ENCODE measurements at regions not wholly inside any gene's neighbourhood (a gene's known extent, or its start where the extent isn't known, plus 50 kb on each side); places are given as distances from the start of the nearest gene placed in this dataset.

DNA sequence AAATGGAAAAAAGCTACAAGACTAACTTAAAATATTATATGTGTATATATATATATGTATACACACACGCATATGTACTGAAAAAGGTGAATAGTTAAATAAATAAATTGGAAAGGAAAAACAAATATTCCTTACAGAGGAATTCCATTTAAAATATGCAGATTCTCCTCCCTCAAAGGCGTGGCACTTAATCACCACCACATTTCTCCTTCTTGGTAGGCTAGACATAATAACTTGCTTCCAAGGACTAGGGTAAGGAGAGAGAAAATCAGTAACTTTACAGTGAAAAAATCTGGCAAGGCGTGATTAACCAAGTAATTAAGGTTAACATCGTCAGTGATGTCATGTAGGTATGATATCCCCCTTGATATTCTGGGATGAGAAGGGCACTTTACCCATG is 84.0 kb upstream of the USP25 start:
- intact Hi-C loops (cut with micrococcal nuclease) (no loop called here), in situ Hi-C loops (cut with MboI) (no loop called here)
- TF ChIP-seq HIVEP1 (CRISPR knock-in tag; IDR thresholded peaks at IDR 0.05) (no peak), ATF7 (IDR thresholded peaks at IDR 0.05) (no peak), HCFC1 (IDR thresholded peaks at IDR 0.05; ENCODE audit: low read depth, low read length) (no peak)
- TF ChIP-seq, protein P1, sequence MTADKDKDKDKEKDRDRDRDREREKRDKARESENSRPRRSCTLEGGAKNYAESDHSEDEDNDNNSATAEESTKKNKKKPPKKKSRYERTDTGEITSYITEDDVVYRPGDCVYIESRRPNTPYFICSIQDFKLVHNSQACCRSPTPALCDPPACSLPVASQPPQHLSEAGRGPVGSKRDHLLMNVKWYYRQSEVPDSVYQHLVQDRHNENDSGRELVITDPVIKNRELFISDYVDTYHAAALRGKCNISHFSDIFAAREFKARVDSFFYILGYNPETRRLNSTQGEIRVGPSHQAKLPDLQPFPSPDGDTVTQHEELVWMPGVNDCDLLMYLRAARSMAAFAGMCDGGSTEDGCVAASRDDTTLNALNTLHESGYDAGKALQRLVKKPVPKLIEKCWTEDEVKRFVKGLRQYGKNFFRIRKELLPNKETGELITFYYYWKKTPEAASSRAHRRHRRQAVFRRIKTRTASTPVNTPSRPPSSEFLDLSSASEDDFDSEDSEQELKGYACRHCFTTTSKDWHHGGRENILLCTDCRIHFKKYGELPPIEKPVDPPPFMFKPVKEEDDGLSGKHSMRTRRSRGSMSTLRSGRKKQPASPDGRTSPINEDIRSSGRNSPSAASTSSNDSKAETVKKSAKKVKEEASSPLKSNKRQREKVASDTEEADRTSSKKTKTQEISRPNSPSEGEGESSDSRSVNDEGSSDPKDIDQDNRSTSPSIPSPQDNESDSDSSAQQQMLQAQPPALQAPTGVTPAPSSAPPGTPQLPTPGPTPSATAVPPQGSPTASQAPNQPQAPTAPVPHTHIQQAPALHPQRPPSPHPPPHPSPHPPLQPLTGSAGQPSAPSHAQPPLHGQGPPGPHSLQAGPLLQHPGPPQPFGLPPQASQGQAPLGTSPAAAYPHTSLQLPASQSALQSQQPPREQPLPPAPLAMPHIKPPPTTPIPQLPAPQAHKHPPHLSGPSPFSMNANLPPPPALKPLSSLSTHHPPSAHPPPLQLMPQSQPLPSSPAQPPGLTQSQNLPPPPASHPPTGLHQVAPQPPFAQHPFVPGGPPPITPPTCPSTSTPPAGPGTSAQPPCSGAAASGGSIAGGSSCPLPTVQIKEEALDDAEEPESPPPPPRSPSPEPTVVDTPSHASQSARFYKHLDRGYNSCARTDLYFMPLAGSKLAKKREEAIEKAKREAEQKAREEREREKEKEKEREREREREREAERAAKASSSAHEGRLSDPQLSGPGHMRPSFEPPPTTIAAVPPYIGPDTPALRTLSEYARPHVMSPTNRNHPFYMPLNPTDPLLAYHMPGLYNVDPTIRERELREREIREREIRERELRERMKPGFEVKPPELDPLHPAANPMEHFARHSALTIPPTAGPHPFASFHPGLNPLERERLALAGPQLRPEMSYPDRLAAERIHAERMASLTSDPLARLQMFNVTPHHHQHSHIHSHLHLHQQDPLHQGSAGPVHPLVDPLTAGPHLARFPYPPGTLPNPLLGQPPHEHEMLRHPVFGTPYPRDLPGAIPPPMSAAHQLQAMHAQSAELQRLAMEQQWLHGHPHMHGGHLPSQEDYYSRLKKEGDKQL (CRISPR knock-in tag; IDR thresholded peaks at IDR 0.05; ENCODE audit: borderline replicate concordance), result no peak
- Histone ChIP-seq H3K4me2 (ENCODE audit: insufficient read depth, low read length) (no peak overlapping the region), H3K9me1 (ENCODE audit: control insufficient read depth, insufficient read depth, low read length) (no peaks in the 10 kb centered on the region), H3K4me1 (replicated peaks in 1 of 2; ENCODE audit: control insufficient read depth in 2 of 2, insufficient read depth in 2 of 2, low read length in 2 of 2) (no peaks in the 10 kb centered on the region), H3K9me3 (replicated peaks; ENCODE audit: control insufficient read depth, insufficient read depth, low read depth, low read length) (no peaks in the 10 kb centered on the region), H3K36me3 (ENCODE audit: control insufficient read depth, insufficient read depth, low read length) (no peaks in the 10 kb centered on the region), H3K27ac (ENCODE audit: extremely low read depth, low read depth, low read length) (no peak overlapping the region), H2AFZ (ENCODE audit: low read depth, low read length) (no peak overlapping the region), H4K20me1 (replicated peaks; ENCODE audit: control insufficient read depth, insufficient read depth, low read length) (no peaks in the 10 kb centered on the region), H3K9ac (ENCODE audit: insufficient read depth in 1 of 2, low read depth in 2 of 2, low read length in 2 of 2) (no peak overlapping the region), H3K79me2 (ENCODE audit: control insufficient read depth, insufficient read depth, low read length) (no peaks in the 10 kb centered on the region), H3K4me3 (no peak overlapping the region), H3K27me3 (ENCODE audit: control insufficient read depth in 2 of 2, insufficient read depth in 2 of 2, low read length in 2 of 2) (peaks cover 0 to 3% of the 10 kb centered on the region in 2 experiments; a peak in 1 of 5 replicates)
- no peak for FAIRE-seq
- no peak for ATAC-seq
- POLR2A ChIA-PET, result no interaction called here
- CTCF ChIA-PET (ENCODE audit: low intra/inter-chr PET ratio), result no interaction called here
- DNase-seq (ENCODE audit: extremely low read depth in 1 of 4, low spot score in 3 of 4), result no peak
- 6% methylated on average over 4 of the region's 4 CpGs for whole genome bisulfite sequencing (ENCODE audit: insufficient coverage, low coverage, missing lambda C conversion rate)
- no TSS peak for BruUV-seq (replicated peaks)
